ENCODE measurements at regions not wholly inside any gene's neighbourhood (a gene's known extent, or its start where the extent isn't known, plus 50 kb on each side); places are given as distances from the start of the nearest gene placed in this dataset.
"Not testable (repeated sequence)": the region's sequence is repeated elsewhere in the genome, so short reads cannot be mapped to it uniquely, and the experiment has no call there.

DNA sequence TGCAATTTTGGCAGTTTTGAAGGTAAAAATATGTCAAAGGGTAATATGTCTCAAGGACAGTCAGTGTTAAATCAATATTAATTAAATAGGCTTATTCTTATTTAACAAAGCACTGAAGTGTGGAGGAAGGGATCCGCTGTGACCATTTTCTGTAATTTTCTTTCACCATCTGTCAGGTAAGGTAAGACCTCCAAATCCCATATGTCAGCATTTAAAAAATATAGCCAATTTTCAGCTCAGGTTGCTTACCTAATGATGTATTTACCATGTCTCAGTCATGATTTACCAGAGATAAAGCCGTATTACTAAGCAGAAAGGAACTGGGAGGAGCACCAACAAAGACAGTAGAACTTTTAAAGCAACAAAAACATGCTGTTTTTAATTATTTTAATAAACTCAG is 683.9 kb downstream of the CCSER2 start:
- no peak for DNase-seq (ENCODE audit: low spot score)

DNA sequence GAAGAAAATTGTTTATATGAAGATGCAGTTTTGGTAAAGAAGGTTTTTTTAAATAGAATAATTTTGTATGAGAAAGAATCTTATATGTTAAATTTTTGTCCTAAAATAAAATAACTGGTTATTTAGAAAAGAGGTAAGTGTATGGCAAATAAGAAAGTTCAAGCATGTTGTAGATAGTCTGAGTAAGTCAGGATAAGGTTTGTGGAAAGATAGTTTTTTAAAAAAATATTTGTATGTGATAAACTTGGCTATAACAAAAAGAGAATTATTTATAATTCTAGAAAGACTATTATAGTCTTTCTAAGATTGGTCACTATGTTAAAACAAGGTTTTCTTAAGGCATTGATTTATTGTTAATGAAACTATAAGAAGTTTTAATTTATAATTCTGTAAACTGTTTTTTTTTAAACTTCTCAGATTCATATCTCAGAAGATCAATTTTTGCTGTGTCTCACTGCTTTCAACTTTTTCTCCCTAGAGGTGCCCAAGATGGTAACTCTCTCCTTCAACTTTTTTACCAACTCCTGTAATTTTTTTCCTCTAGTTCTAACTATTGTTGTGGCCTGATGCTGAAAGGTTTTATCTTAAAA is 698.6 kb downstream of the CCSER2 start:
- no peak for DNase-seq (ENCODE audit: low spot score)

DNA sequence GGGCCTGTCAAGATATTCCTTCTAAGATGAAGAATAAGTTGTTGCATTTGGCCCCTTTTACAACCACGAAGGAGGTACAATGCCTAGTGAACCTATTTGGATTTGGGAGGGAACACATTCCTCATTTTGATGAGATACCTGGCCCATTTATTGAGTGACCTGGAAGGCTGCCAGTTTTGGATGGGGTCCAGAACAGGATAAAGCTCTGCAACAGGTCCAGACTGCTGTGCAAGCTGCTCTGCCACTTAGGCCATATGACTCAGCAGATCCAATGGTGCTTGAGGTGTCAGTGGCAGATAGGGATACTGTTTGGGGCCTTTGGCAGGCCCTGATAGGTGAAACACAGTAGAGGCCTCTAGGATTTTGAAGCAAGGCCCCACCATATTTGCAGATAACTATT is 704.6 kb downstream of the CCSER2 start:
- DNase-seq (ENCODE audit: low spot score): no peak

DNA sequence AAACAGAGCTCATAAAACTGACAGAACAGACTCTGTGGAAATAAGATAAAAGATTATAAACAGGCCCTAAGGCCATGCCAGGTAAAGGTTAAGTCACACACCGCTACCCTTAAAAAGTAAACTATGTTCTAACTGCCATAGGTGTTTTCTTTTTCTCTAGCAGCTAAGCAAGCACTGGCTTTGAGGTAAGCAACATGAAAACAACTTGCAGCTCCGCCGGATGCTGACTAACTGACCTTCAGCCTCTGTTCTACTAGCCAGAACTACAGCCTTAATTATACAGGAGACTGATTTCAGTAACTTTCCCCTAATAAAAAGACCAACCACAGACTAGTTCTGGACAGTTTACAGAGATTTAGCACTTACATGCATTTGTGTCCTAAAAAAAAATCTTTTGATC is 708.3 kb downstream of the CCSER2 start:
- no peak for DNase-seq (ENCODE audit: low spot score)

DNA sequence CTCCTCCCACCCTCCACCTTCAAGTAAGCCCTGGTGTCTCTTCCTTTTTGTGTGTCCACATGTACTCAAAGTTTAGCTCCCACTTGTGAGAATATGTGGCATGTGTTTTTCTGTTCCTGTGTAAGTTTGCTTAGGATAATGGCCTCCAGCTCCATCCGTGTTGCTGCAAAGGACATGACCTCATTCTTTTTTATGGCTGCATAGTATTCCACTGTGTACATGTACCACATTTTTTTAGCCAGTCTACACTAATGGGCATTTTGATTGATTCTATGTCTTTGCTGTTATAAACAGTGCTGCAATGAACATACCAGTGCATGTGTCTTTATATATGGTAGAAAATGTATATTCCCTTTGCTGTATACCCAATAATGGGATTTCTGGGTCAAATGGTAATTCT is 710.9 kb downstream of the CCSER2 start:
- no peak for DNase-seq (ENCODE audit: low spot score)

DNA sequence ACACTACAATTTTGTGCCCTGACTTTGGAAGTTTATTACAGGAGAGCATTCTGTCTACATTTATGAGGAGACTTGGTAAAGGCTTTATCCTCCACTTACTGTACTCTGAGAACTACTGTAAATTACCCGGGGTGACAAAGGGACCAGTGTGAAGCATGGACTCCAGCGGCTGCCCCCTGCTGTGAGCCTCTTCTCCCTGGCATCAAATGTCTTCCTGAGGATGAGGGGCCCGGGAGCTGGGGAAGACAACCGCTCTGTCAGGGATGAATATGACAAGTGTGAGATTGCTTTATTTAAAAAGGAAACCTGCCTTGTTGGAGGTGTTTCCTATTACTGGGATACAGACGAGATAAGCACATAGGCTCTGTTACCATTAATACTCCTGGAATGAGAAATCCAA is 714.8 kb downstream of the CCSER2 start:
- DNase-seq (ENCODE audit: low spot score): no peak

DNA sequence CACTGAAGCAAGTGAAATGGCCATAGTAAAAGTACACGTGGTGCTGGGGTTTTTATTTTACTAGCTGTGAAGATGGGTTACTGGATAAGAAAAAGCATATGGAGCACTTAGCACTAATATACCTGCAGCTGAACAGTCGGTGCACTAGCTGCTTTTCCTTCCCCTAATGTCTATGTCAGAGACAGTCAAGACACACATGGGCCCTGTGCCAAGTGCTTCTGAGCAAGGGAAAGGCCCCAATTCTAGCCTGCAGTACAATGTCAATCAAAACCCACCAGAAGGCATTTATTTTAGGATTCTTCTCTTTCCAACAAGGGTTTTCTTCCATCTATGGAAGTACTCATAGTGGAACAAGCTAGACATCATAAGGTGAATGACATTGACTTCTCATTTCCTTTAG is 716.7 kb downstream of the CCSER2 start:
- no peak for DNase-seq (ENCODE audit: low spot score)

DNA sequence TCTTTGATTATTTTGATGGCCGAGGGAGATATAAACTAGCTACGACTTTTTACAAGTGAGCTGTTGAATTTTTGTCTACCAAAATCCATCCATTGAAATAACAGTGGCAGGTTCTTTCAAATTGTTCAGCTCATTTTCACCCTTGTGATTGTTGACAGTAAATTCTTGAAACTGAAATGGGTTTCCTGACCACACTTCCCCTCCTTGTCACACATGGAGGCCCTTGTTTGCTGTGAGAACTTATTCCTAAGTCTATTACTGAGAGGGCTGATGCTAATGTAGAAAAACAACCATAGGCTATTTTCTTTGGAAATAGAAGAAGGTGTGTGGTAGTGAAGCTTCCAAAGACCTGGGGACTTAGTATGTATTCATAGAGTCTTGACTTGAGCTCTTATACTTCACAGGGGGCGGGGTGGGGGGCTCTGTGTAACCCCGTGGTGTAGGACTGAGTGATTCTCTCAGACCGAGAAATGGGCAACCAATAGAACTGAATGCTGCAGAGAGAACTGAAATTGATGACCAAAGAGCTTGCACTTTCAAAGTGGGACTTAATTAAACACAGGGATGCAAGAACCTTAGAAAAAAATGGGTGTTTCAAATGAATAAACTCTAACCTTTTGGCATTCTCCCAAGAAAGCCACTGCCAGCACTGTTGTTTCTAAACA is 718.9 kb downstream of the CCSER2 start:
- no peak for DNase-seq (ENCODE audit: low spot score)

DNA sequence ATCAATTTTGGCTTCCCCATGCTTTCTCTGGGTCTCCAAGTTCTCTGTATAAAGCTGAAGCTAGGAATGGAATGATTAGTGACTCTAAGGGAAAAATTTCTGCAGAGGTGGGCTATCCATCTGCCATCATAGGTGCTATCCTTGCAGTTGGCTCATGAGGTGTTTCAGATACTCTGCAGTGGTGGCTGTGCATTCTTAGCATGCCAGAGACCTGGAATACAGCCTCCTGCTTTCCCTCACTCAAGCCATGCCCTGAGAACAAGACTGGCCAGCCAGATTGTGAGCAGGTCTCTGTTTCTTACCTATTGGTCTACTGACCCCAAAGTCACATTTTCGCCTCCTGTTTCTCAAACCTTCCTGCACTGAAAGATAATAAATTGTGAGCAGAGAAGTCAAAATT is 719.6 kb downstream of the CCSER2 start:
- no peak for DNase-seq (ENCODE audit: low spot score)

DNA sequence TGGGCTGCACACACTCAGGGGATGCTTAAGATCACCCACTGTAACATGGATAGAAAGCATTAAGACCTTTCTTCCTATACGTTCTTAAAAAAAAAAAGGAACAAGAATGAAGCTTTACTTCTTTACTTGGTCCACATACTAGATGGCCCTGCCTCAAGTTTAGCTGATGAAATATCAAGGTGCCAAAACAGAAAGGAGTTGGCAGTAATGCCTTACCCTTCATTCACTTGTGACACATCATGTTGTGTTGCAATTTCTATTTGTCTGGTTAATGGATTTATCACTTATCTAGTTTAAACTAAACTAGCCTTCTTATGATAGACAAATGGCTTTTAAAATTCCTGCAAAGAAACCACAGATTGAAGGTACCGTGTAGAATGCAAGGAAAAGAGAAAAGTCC is 720.3 kb downstream of the CCSER2 start:
- no peak for DNase-seq (ENCODE audit: low spot score)

DNA sequence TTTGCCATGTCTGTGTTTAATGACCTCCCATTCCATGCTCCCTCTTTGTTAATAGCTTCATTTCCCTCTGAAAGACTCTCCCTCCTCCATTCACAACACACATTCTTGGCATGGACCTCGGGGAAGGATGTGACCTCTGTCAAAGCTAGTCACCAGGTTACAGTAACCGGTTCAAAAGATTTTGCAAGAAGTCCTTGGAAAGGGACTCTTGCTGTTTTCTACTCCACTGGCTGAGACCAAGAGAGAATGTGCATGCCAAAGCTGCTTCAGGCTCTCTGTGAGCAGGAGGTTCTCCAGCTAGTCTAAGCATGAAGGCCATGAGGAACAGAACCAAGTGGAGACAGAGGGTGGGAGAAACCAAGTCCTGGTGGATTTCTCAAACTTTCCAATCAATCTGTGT is 732.6 kb downstream of the CCSER2 start:
- no peak for DNase-seq (ENCODE audit: low spot score)

DNA sequence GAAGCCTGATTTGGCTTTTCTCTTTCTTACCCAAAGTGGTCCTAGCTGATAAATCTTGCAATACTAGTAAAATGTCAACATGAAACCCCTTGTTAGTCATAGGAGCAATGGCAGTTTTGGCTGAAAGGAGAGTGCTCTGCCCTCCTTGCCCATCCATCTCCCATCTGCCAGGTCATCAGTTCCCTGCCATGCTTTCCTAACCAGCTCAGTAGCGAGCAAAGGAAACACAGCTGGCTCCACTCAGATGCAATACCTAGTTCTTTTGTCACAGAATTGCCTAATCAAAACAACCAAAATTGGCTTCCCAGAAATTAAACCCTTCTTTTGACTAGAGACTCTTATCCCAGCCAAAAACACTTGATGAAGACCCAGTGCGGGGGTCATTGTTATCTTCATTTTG is 733.0 kb downstream of the CCSER2 start:
- DNase-seq (ENCODE audit: low spot score): no peak

DNA sequence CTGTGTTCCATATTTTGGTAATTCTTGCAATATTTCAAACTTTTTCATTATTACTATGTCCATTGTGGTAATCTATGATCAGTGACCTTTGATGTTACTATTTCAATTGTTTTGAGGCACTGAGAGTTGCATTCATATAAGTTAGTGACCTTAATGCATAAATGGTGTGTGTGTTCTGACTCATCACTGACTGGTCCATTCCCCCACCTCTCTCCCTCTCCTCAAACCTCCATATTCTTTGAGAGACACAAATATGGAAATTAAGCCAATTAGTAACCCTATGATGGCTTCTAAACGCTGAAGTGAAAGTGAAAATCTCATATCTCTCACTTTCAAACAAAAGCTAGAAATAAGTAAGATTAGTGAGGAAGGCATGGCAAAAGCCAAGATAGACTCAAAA is 739.6 kb downstream of the CCSER2 start:
- no peak for DNase-seq (ENCODE audit: low spot score)

DNA sequence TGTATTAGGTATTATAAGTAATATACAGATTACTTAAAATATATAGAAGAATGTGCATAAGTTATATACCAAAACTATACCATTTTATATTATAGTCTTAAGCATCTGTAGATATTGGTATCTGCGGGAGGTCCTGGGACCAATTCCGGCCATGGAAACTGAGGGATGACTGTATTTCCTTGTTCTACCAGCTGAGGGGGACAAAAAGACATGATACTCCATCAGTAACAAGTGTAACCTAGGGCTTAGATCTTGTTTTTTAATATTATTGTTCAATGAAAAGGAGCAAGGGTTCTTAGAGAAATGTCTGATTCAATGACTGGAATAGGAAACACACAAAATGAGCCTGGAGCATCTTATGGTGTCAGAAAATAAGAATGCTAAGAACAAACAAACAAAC is 752.5 kb downstream of the CCSER2 start:
- no peak for DNase-seq (ENCODE audit: low spot score)

DNA sequence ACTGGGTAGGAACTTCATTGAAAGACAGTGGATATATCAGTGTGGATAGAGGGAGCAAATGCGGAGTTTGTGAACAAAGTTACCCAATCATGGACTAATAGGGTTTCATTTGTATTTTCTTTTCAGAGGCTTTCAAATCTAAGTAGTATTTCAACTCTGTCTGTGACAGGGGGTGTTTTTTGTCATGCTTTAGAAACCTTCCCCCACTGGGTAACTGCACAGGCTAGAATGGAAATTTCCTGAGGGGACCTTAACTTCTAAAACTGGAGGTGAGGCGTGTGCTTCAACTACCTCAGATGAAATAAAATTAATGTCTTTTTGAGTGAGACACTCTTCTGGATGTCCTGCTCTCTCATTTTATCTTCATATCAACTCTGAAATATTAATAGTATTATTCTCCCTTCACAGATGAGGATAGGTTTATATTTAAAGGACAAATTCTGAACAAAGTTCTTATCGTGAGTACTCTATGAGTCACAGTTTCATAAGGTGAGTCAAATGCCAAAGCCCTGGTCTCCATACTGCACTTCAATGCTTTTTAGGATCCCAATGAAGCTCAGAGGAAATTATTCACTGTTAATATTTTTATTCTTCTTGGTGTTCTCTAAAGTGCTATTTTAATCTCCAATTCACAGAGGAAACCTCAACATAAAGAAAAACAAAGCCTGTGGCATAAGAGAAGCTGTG is 770.6 kb downstream of the CCSER2 start:
- no peak for DNase-seq (ENCODE audit: low spot score)

DNA sequence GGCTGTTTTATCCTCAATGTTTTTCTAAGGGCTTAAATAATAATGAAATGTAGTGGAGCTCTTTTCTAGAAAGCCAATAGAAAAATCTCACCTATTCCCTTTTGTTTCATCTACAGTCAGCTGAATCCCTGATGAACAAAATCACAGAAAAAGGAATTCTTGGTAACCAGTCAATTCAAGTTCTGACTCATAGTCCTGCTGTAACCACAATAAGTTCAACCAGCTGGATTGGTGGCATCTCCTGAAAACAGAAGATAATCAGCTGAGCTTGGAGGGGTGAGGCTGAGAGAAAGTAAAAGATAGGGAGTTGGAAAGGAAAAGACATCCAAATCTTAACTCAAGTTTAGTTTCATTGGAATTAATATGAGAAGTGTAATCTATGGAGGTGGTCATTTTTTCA is 772.1 kb downstream of the CCSER2 start:
- DNase-seq (ENCODE audit: low spot score): no peak

DNA sequence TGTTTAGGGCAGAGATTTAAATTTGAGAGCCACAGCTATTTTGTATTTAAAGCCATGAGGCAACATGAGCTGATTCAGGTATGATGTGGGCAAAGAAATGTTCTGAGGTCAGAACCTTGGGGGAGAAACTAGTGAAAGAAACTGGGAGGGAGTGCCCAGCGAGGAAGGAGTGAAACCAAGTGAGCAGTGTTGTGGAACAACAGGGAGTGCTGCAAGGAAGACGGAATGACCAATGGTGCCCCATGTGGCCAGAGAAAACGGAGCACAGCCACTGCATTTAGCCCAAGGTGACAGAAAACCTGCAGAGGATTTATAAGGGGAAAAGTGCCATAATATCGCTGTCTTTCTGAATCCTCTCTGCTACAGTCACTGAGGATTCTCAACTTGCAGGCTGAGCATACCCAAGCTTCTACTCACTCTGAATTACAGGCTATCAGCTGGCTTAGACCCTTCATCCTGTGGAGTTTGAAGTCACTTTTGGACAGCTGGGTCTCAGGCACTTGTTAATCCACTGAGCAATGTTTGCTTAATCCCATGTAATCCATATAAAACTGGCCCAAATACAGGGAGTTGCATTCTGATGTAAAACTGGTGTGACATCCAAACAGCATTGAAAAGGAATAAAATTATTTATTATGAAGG is 777.3 kb downstream of the CCSER2 start:
- no peak for DNase-seq (ENCODE audit: low spot score)

DNA sequence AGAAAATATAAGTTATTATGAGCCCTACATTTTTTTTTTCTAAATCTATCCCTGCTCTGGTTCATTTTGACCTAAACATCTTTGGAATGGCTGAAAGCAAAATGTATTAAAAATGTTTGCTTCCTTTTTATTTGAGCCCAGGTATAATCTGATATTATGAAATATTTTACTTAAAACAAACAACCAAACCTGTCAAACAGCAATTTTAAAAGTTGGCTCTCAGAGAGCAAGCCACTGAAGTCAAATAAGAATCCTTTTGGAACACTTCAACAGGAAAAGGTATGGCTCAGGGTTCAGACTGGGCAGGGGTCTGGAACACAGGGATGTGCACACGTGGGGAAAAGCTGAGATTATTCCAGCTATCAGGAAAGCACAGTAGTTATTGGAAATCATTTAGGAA is 782.9 kb downstream of the CCSER2 start:
- no peak for DNase-seq (ENCODE audit: low spot score)

DNA sequence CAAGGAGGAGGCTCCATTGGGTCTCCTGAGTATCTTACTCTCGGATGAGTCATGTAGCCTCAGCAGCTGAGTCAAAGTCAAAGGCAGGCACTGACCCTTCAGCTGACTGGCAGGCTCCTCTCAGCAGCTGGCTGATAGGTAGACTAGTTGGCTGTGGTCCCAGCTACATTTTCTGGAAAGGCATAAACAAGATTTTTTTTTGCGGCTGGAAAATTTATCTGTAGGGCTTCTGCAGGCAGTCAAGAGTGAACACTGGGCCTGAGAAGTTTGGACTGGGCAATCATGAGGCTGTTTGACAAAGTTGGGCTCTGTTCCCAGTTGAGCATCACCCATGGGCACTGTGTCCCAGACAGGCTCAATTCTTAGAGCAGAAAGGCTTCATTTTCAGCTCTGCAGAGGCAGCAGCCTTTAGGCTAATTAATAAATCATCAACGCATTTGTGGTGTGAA is 796.2 kb downstream of the CCSER2 start:
- DNase-seq (ENCODE audit: low spot score): no peak

DNA sequence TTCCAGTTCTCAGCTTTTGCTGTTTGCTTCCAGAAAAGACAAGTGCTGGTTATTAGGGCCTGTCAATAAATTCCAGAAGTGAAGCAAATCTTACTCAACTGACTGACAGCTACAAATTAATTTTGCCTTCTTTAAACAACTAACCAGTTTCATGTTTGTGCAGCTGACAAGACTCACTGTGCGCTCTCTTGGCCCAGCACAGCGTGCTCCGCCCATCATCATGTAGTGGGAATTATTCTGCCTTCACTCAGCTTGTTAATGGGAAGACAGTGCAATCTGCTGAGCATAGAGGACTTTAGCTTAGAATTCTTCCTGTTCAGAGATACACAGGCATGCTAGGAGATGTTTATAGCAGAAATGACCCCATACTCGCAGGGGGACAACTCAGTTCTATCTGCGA is 808.9 kb downstream of the CCSER2 start:
- DNase-seq (ENCODE audit: low spot score): no peak

DNA sequence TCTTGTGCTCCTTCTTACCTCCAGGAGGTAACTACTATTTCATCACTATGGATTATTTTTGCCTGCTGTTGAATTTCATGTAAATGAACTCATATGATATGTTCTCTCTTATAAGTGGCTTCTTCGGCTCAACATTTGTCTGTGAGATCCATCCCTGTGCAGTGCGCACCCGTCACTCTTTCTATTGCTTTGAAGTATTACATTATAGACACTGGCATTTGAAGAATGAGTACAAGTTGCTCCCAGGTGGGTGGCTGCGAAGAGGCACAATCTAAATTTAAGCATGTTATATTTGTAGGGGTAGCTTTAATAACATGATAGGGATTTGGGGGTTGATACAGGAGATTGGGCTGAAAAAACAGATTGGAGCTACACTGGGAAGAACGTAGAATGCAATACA is 809.7 kb downstream of the CCSER2 start:
- no peak for DNase-seq (ENCODE audit: low spot score)

DNA sequence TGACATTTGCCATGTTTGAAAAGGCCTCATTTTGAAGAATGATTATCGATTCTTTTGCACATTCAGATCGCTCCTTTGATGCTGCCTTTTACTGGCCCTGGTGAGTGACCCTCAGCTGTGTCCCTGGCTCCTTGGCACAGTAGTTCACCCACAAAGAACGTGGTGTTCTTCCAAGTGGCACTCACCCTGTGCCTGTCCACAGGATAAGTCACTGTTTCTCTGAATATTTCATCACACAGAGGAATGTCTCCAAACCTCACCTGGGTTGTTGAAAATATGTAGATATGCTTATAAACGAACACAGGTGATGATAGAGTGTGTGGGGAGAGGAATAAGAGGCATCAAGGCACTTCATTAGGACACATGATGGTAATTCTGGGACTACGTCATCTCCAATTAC is 810.7 kb downstream of the CCSER2 start:
- DNase-seq (ENCODE audit: low spot score): no peak

DNA sequence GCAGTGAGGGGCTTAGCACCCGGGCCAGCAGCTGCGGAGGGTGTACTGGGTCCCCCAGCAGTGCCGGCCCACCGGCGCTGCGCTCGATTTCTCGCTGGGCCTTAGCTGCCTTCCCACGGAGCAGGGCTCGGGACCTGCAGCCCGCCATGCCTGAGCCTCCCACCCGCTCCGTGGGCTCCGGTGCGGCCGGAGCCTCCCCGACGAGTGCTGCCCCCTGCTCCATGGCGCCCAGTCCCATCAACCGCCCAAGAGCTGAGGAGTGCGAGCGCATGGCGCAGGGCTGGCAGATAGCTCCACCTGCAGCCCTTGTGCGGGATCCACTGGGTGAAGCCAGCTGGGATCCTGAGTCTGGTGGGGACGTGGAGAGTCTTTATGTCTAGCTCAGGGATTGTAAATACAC is 813.1 kb downstream of the CCSER2 start:
- DNase-seq (ENCODE audit: low spot score): not testable (repeated sequence)
